Dedifferentiated amniotic fluid mesenchymal stem cell (primary cell): ENCODE measurements at regions not wholly inside any gene's neighbourhood (a gene's known extent, or its start where the extent isn't known, plus 50 kb on each side); places are given as distances from the start of the nearest gene placed in this dataset.
"Not testable (repeated sequence)": the region's sequence is repeated elsewhere in the genome, so short reads cannot be mapped to it uniquely, and the experiment has no call there.

Source experiments
- DNase-seq: peaks from one replicate; pipeline ENCODE4 v3.0.0-alpha.2; 2016; ENCODE audit errors: extremely low spot score

DNA sequence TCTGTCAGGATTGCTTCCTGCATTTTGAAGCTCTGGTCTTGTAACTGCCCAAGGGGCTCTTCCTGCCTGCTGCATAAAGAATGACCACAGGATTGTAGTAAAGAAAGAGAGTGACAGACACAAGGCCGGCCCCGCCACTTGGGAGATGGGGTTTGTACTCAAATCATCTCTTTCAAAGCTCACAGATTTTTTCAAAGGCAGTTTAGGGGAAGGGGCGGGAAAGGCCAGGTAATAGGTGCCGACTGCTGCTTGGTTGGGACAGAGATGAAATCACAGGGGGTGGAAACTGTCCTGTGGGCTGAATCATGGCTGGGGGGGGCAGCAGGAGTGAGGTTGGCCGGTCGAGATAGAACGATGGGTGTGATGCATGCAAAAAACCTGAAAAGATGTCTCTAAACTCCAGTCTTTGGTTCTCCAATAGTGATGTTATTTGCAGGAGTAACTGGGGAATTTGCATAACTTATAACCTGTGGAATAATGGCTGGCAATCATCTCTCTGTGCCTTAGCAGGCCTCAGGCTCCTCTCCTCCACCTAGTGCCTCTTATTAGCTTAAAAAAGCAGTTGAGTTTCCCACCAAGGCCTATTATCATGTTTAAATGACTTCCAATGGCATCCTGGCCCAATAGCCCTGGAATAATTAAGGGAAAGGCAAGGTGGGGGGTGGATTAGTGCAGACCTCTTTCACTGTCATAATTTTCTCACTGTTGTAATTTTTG is 778.4 kb upstream of the FRG1 start:
- DNase-seq = no peak

DNA sequence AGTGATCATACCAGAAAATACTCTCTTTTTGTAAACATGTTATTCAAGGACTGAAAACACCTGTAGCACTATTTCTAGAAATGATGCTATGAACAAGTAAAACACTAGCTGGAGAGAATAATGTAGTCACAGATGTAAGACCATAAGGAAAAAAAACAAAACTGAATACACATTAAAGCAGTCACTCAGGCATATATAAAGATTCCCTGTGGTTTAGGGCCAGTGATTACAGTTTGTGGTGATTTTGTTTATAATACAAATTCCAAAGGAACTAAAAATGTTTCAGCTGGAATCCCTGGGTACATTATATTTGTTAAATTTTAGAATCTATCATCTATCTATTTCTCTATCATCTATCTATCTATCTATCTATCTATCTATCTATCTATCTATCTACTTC is 777.8 kb upstream of the FRG1 start:
- no peak for DNase-seq

DNA sequence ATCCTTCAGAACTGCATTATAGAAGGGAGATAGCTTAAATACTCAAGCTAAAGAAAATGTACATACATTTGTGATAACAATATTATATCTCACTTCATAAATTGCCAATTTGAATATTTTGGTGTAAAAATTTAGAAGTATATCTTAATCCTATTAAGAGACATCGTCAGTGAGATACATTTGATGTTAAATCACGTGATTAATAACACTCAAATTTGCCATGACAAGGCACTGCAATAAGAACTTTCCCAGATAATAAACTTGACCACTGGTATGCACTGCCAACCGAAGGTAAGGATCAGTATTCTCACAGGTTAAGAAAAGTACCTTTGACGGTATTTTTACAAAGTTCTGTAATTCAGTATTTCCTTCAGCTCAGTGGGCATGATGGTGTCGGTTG is 764.7 kb upstream of the FRG1 start:
- no peak for DNase-seq

GRCh38 chr4:189177130-189177529 is 763.5 kb upstream of the FRG1 start:
- no peak for DNase-seq

DNA sequence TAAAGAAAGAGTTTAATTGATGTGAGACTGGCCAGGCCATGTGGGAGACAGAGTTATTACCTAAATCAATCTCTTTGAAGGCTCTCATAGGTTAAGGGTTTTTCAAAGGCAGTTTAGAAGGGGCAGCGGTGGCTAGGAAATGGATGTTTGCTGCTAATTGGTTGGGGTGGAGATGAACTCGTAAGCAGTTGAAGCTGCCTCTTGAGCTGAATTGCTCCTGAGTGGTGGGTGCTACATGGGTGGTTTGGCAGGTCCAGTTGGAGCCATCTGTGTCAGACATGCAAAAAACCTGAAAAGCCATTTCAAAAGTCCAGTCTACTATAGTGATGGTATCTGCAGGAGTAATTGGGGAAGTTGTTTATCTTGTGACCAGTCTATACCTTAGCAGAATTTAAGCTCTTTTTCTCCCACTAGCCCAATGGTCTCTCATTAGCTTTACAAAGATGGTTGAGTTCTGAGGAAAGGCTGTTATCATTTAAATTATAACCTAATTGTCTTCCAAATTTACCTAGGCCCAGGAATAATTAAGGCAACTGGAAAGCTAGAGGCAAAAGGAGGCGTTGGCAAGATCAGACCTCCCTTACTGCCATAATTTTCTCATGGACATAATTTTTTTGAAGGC is 762.4 kb upstream of the FRG1 start:
- no peak for DNase-seq

- no peak for DNase-seq
Measured at GRCh38 chr4:189185810-189186432, 754.8 kb upstream of the FRG1 start.

- no peak for DNase-seq
Measured at GRCh38 chr4:189187531-189188052, 753.1 kb upstream of the FRG1 start.

DNA sequence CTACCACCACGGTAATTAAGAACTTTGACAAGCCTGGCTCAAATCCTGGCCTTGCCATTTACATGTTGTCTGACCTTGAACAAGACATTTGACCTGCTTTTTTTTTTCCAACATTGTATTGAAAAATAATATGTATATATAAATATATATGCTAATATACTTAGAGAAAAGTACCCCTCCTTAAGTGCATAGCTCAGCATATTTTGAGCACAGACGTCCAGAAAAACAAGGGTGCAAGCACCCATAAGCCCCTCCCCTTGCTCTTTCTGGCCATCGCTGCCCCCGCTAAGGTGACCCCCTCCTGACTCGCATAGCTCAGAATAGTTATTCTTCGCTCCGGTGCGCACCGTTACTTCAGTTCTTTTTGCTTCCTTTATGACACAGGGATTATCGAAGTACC is 742.0 kb upstream of the FRG1 start:
- DNase-seq = no peak

DNA sequence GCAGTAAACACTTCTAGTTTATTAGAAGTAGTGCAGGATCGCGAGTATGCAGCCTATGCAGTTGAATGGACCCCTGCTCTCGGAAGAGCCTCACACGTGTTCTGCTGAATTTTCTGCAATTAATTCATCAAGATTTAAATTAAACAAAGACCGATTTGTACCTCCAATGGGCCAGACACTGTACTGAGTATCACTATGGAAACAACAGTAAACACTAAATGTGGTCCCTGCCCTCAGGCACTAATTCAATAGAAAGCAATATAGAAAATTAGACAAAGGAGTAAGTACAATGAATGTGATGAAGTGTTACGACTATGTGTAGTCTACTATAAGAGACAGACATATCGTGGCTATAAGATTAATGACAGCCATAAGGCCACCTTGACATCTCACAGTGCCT is 740.3 kb upstream of the FRG1 start:
- DNase-seq = no peak

GRCh38 chr4:189202182-189202868 is 738.3 kb upstream of the FRG1 start:
- peak; percentile 75 for DNase-seq

DNA sequence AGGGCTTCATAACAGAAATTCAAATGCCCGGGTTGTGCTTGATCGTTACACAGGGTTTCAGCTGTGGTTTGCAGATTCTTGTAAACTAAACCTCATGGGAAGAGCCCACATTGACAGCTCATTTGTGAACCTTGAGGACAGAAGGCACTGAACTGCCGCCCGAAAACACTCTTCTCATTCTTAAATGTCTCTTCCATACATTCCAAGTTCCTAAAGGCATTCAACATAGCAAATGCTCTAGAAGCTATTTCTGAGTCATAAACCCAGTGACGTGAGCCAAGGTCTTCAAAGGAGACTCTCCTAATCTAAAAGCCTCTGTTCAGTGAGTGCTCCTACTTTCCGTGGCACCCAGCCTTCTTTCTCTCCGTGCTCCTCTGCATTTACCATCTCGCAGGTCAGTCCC is 737.8 kb upstream of the FRG1 start:
- peak; percentile 55 for DNase-seq

DNA sequence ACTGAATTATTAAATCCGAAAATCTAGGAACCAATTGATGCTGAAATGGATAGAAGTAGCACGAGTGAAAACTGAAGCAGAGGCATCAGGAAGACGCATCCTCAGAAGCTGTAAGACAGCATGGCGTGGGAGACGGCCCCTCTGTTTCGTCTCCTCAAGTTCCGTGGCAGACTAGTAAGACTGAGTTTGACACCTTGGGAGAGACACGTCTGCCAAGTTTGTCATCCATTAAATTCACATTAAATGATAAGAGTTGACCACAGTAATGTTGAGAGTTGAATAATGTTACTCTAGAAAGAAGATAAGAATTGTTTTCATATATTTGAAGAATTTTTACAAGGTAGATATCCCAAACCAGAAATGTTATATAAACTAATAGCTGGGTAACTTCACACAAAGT is 736.1 kb upstream of the FRG1 start:
- DNase-seq = no peak

DNA sequence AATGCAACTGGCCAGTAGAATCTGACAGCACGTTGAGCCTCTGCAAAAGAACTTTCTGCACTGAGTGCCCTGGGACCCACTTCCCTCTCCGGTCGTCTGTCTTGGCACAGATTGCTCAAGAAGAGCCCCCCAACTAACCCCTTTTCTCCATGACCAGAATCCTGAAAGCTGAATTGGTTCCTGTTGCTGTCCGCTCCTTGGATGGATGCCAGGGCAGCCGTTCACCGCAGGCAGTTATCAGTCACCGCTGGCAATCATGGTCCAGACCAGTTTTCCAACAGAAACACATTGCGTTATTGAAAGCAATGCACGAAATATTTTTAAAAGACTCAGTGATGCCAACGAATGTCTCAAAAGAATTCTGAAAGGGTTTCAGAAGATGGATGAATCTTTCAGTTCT is 733.7 kb upstream of the FRG1 start:
- no peak for DNase-seq

GRCh38 chr4:189207872-189208271 is 732.8 kb upstream of the FRG1 start:
- DNase-seq = no peak

GRCh38 chr4:189215574-189215973 is 725.1 kb upstream of the FRG1 start:
- no peak for DNase-seq

GRCh38 chr4:189221691-189222090 is 719.0 kb upstream of the FRG1 start:
- DNase-seq = no peak

DNA sequence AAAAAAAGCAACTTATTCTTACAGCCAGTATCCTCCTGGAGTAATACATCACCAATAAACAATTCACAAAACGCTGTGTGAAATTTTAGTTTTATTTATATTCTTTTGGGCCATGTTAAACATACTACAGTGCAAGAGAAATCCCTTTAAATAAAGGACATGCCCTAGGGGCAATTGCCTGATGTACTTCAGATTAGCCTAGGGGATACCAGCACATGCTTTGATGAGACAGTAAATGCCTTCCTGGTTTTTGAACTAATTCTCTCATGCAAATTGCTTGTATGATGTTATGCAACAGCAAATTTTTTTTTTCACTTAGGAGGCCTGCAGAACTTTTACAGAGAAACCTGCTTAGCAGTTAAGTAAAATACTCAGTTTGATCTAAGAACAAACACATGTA is 711.9 kb upstream of the FRG1 start:
- no peak for DNase-seq

GRCh38 chr4:189232274-189232673 is 708.4 kb upstream of the FRG1 start:
- no peak for DNase-seq

GRCh38 chr4:189233754-189234153 is 706.9 kb upstream of the FRG1 start:
- DNase-seq = not testable (repeated sequence)

DNA sequence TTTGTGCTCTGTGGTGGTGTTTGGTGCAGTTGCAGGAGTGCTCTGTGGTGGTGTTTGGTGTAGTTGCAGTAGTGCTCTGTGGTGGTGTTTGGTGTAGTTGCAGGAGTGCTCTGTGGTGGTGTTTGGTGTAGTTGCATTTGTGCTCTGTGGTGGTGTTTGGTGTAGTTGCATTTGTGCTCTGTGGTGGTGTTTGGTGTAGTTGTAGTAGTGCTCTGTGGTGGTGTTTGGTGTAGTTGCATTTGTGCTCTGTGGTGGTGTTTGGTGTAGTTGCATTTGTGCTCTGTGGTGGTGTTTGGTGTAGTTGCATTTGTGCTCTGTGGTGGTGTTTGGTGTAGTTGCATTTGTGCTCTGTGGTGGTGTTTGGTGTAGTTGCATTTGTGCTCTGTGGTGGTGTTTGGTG is 705.7 kb upstream of the FRG1 start:
- DNase-seq = not testable (repeated sequence)

GRCh38 chr4:189235599-189235998 is 705.1 kb upstream of the FRG1 start:
- DNase-seq = no peak

- DNase-seq = not testable (repeated sequence)
Measured at GRCh38 chr4:189236321-189236720, 704.4 kb upstream of the FRG1 start.
